ENCODE measurements at regions not wholly inside any gene's neighbourhood (a gene's known extent, or its start where the extent isn't known, plus 50 kb on each side); places are given as distances from the start of the nearest gene placed in this dataset.

- FAIRE-seq, result no peak
- DNase-seq (ENCODE audit: extremely low read depth in 1 of 4, low spot score in 3 of 4), result no peak
- H3K36me3 ChIP-seq (ENCODE audit: control insufficient read depth, insufficient read depth, low read length), result no peaks in the 10 kb centered on the region
- WGBS (ENCODE audit: insufficient coverage, low coverage, missing lambda C conversion rate), result 0% methylated on average over 1 of the region's 1 CpG
- ATAC-seq, result no peak
- ChIA-PET POLR2A (interaction anchor here (1.6 kb wide), 1 partner anchor 317 kb away, joined by 4 read pairs; no protein-coding TSS in a partner anchor), CTCF (ENCODE audit: low intra/inter-chr PET ratio) (no interaction called here)
- no peaks in the 10 kb centered on the region for H3K79me2 ChIP-seq (ENCODE audit: control insufficient read depth, insufficient read depth, low read length)
- no peaks in the 10 kb centered on the region for H3K9me3 ChIP-seq (replicated peaks; ENCODE audit: control insufficient read depth, insufficient read depth, low read depth, low read length)
- in situ Hi-C loops (cut with MboI) (no loop called here), intact Hi-C loops (cut with micrococcal nuclease) (no loop called here)
- TF ChIP-seq FOSL1 (tag; conservative IDR thresholded peaks at IDR 0.05), result 0 out of 2 replicates have a peak, but pooled peaks have one; percentile 36
- no peak for TF ChIP-seq ZNF507 (tag; conservative IDR thresholded peaks at IDR 0.05)
- no peak overlapping the region for H2AFZ ChIP-seq (ENCODE audit: low read depth, low read length)
- no peaks in the 10 kb centered on the region for H4K20me1 ChIP-seq (replicated peaks; ENCODE audit: control insufficient read depth, insufficient read depth, low read length)
- no peak overlapping the region for H3K9ac ChIP-seq (ENCODE audit: insufficient read depth in 1 of 2, low read depth in 2 of 2, low read length in 2 of 2)
- BruUV-seq (replicated peaks), result no TSS peak
- H3K4me1 ChIP-seq (replicated peaks in 1 of 2; ENCODE audit: control insufficient read depth in 2 of 2, insufficient read depth in 2 of 2, low read length in 2 of 2), result no peaks in the 10 kb centered on the region
- H3K4me2 ChIP-seq (ENCODE audit: insufficient read depth, low read length), result no peak overlapping the region
- H3K4me3 ChIP-seq, result no peak overlapping the region
- no peaks in the 10 kb centered on the region for H3K27me3 ChIP-seq (ENCODE audit: control insufficient read depth in 2 of 2, insufficient read depth in 2 of 2, low read length in 2 of 2)
- H3K9me1 ChIP-seq (ENCODE audit: control insufficient read depth, insufficient read depth, low read length), result no peaks in the 10 kb centered on the region
- H3K27ac ChIP-seq (ENCODE audit: extremely low read depth, low read depth, low read length), result no peak overlapping the region
Observed at GRCh38 chr6:85360794-85361642, 88.9 kb upstream of the NT5E start.

DNA sequence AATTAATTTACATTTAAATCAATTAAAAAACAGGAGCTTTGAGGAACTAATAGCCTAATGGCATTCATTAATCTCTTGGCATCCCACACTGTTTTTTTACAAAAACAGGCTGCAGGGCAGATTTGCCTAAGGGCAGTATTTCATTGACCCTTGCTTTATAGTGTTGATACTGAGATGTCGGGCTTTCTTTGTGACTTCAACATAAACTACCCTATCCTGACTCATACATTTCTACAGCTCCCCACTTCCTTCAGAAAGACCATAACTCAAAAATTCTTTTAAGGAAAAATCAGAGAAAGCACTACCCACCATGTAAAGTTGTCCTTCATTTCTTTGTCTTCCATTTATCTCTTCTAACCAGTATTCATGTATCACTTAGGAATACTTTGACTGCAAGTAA is 92.2 kb upstream of the NT5E start:
- in situ Hi-C loops (cut with MboI) (loop anchor here (10.0 kb wide), 1 partner anchor 127 kb away; no protein-coding TSS in a partner anchor), intact Hi-C loops (cut with micrococcal nuclease) (loop anchor here (5.0 kb wide), 1 partner anchor 240 kb away; no protein-coding TSS in a partner anchor)
- H3K27ac ChIP-seq (ENCODE audit: extremely low read depth, low read depth, low read length), result no peak overlapping the region
- ATAC-seq (no peak), DNase-seq (ENCODE audit: extremely low read depth in 1 of 4, low spot score in 3 of 4) (no peak), FAIRE-seq (no peak)
- H3K27me3 ChIP-seq (ENCODE audit: control insufficient read depth in 2 of 2, insufficient read depth in 2 of 2, low read length in 2 of 2), result no peaks in the 10 kb centered on the region
- TF ChIP-seq ESRRA (IDR thresholded peaks at IDR 0.05; ENCODE audit: borderline replicate concordance, low read depth), result no peak
- TF ChIP-seq, protein P1, sequence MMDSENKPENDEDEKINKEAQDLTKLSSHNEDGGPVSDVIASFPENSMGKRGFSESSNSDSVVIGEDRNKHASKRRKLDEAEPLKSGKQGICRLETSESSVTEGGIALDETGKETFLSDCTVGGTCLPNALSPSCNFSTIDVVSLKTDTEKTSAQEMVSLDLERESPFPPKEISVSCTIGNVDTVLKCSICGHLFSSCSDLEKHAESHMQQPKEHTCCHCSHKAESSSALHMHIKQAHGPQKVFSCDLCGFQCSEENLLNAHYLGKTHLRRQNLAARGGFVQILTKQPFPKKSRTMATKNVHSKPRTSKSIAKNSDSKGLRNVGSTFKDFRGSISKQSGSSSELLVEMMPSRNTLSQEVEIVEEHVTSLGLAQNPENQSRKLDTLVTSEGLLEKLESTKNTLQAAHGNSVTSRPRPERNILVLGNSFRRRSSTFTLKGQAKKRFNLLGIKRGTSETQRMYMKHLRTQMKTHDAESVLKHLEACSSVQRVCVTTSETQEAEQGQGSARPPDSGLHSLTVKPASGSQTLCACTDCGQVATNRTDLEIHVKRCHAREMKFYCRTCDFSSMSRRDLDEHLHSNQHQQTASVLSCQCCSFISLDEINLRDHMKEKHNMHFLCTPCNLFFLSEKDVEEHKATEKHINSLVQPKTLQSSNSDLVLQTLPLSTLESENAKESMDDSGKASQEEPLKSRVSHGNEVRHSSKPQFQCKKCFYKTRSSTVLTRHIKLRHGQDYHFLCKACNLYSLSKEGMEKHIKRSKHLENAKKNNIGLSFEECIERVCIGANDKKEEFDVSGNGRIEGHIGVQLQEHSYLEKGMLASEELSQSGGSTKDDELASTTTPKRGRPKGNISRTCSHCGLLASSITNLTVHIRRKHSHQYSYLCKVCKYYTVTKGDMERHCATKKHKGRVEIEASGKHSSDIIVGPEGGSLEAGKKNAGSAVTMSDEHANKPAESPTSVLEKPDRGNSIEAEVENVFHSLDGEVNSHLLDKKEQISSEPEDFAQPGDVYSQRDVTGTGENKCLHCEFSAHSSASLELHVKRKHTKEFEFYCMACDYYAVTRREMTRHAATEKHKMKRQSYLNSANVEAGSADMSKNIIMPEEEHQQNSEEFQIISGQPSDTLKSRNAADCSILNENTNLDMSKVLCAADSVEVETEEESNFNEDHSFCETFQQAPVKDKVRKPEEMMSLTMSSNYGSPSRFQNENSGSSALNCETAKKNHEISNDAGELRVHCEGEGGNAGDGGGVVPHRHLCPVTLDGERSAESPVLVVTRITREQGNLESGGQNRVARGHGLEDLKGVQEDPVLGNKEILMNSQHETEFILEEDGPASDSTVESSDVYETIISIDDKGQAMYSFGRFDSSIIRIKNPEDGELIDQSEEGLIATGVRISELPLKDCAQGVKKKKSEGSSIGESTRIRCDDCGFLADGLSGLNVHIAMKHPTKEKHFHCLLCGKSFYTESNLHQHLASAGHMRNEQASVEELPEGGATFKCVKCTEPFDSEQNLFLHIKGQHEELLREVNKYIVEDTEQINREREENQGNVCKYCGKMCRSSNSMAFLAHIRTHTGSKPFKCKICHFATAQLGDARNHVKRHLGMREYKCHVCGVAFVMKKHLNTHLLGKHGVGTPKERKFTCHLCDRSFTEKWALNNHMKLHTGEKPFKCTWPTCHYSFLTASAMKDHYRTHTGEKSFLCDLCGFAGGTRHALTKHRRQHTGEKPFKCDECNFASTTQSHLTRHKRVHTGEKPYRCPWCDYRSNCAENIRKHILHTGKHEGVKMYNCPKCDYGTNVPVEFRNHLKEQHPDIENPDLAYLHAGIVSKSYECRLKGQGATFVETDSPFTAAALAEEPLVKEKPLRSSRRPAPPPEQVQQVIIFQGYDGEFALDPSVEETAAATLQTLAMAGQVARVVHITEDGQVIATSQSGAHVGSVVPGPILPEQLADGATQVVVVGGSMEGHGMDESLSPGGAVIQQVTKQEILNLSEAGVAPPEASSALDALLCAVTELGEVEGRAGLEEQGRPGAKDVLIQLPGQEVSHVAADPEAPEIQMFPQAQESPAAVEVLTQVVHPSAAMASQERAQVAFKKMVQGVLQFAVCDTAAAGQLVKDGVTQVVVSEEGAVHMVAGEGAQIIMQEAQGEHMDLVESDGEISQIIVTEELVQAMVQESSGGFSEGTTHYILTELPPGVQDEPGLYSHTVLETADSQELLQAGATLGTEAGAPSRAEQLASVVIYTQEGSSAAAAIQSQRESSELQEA (IDR thresholded peaks at IDR 0.05; ENCODE audit: low read depth), result no peak
- no peak for TF ChIP-seq ELK1 (CRISPR knock-in tag; IDR thresholded peaks at IDR 0.05)
- no peak overlapping the region for H3K9ac ChIP-seq (ENCODE audit: insufficient read depth in 1 of 2, low read depth in 2 of 2, low read length in 2 of 2)
- WGBS (ENCODE audit: insufficient coverage, low coverage, missing lambda C conversion rate), result 0% methylated on average over 1 of the region's 1 CpG
- ChIA-PET CTCF (ENCODE audit: low intra/inter-chr PET ratio) (no interaction called here), POLR2A (no interaction called here)
- H3K4me2 ChIP-seq (ENCODE audit: insufficient read depth, low read length), result no peak overlapping the region
- H3K36me3 ChIP-seq (ENCODE audit: control insufficient read depth, insufficient read depth, low read length), result no peaks in the 10 kb centered on the region
- H3K9me1 ChIP-seq (ENCODE audit: control insufficient read depth, insufficient read depth, low read length), result no peaks in the 10 kb centered on the region
- no peaks in the 10 kb centered on the region for H3K9me3 ChIP-seq (replicated peaks; ENCODE audit: control insufficient read depth, insufficient read depth, low read depth, low read length)
- no peaks in the 10 kb centered on the region for H4K20me1 ChIP-seq (replicated peaks; ENCODE audit: control insufficient read depth, insufficient read depth, low read length)
- no peaks in the 10 kb centered on the region for H3K79me2 ChIP-seq (ENCODE audit: control insufficient read depth, insufficient read depth, low read length)
- H2AFZ ChIP-seq (ENCODE audit: low read depth, low read length), result no peak overlapping the region
- BruUV-seq (replicated peaks), result no TSS peak
- no peaks in the 10 kb centered on the region for H3K4me1 ChIP-seq (replicated peaks in 1 of 2; ENCODE audit: control insufficient read depth in 2 of 2, insufficient read depth in 2 of 2, low read length in 2 of 2)
- H3K4me3 ChIP-seq, result no peak overlapping the region

Data from K562 (cell line).